Myocyte (in vitro differentiated cells): ENCODE measurements at regions not wholly inside any gene's neighbourhood (a gene's known extent, or its start where the extent isn't known, plus 50 kb on each side); places are given as distances from the start of the nearest gene placed in this dataset.
A peak's percentile ranks its signal among the peaks of the same experiment; 100 is the strongest.

Experiments
- DNase-seq: peaks from one replicate; pipeline ENCODE4 v3.0.0-alpha.2; 2012; ENCODE audit warnings: low read depth

GRCh38 chr15:98413933-98414546, 234.3 kb upstream of the IGF1R start:
- DNase-seq: no peak

GRCh38 chr15:98416222-98416855, 232.0 kb upstream of the IGF1R start:
- no peak for DNase-seq

GRCh38 chr15:98417346-98417745, 231.0 kb upstream of the IGF1R start:
- DNase-seq: no peak

GRCh38 chr15:98418122-98418521, 230.2 kb upstream of the IGF1R start:
- no peak for DNase-seq

GRCh38 chr15:98419173-98419780, 229.1 kb upstream of the IGF1R start:
- DNase-seq: no peak

- DNase-seq: no peak
These were observed 227.5 kb upstream of the IGF1R start for GRCh38 chr15:98420837-98421236.

GRCh38 chr15:98421419-98422129, 226.8 kb upstream of the IGF1R start:
- peak; percentile 28 for DNase-seq

GRCh38 chr15:98422130-98422478, 226.2 kb upstream of the IGF1R start:
- no peak for DNase-seq

GRCh38 chr15:98425173-98425572, 223.2 kb upstream of the IGF1R start:
- no peak for DNase-seq

GRCh38 chr15:98427321-98427720, 221.0 kb upstream of the IGF1R start:
- DNase-seq: no peak

- peak; percentile 56 for DNase-seq
These were observed 219.9 kb upstream of the IGF1R start for GRCh38 chr15:98428253-98428989.

- no peak for DNase-seq
These were observed 217.2 kb upstream of the IGF1R start for GRCh38 chr15:98431171-98431570.

- peak; percentile 96 for DNase-seq
These were observed 215.0 kb upstream of the IGF1R start for GRCh38 chr15:98433346-98433745.

- DNase-seq: peak; percentile 65
These were observed 214.5 kb upstream of the IGF1R start for GRCh38 chr15:98433856-98434255.

GRCh38 chr15:98437752-98438151, 210.6 kb upstream of the IGF1R start:
- DNase-seq: no peak

- no peak for DNase-seq
These were observed 210.0 kb upstream of the IGF1R start for GRCh38 chr15:98438326-98438725.

GRCh38 chr15:98438907-98439306, 209.4 kb upstream of the IGF1R start:
- DNase-seq: no peak

GRCh38 chr15:98439523-98439942, 208.8 kb upstream of the IGF1R start:
- no peak for DNase-seq

GRCh38 chr15:98440917-98441316, 207.4 kb upstream of the IGF1R start:
- no peak for DNase-seq

GRCh38 chr15:98441599-98441998, 206.7 kb upstream of the IGF1R start:
- DNase-seq: no peak

- DNase-seq: peak; percentile 76
These were observed 205.9 kb upstream of the IGF1R start for GRCh38 chr15:98442379-98442833.
